GM19455 (cell line): ENCODE measurements at regions not wholly inside any gene's neighbourhood (a gene's known extent, or its start where the extent isn't known, plus 50 kb on each side); places are given as distances from the start of the nearest gene placed in this dataset.

Experiments used
- ATAC-seq: cut with Tn5 transposase; IDR thresholded peaks from one replicate; pipeline ENCODE4 v1.9.1; 2021; ENCODE audit not compliant: unreplicated experiment

GRCh38 chr4:115376866-115377265, 263.4 kb upstream of the NDST4 start:
- no peak for ATAC-seq

- no peak for ATAC-seq
Observed at GRCh38 chr4:115374621-115375020, 261.2 kb upstream of the NDST4 start.

- ATAC-seq: no peak
Observed at GRCh38 chr4:115370490-115370889, 257.1 kb upstream of the NDST4 start.

- no peak for ATAC-seq
Observed at GRCh38 chr4:115370012-115370411, 256.6 kb upstream of the NDST4 start.

- ATAC-seq: no peak
Observed at GRCh38 chr4:115366390-115366789, 253.0 kb upstream of the NDST4 start.

- no peak for ATAC-seq
Observed at GRCh38 chr4:115365185-115365584, 251.8 kb upstream of the NDST4 start.

- no peak for ATAC-seq
Observed at GRCh38 chr4:115361781-115362180, 248.4 kb upstream of the NDST4 start.

- ATAC-seq: no peak
Observed at GRCh38 chr4:115360431-115360830, 247.0 kb upstream of the NDST4 start.

GRCh38 chr4:115357776-115358175, 244.4 kb upstream of the NDST4 start:
- ATAC-seq: no peak

GRCh38 chr4:115356176-115356575, 242.8 kb upstream of the NDST4 start:
- no peak for ATAC-seq

GRCh38 chr4:115355329-115355728, 241.9 kb upstream of the NDST4 start:
- ATAC-seq: no peak

- no peak for ATAC-seq
Observed at GRCh38 chr4:115353370-115353769, 239.9 kb upstream of the NDST4 start.

- no peak for ATAC-seq
Observed at GRCh38 chr4:115343171-115343570, 229.8 kb upstream of the NDST4 start.

- ATAC-seq: no peak
Observed at GRCh38 chr4:115334736-115335411, 221.5 kb upstream of the NDST4 start.

GRCh38 chr4:115332078-115332477, 218.7 kb upstream of the NDST4 start:
- ATAC-seq: no peak

- ATAC-seq: no peak
Observed at GRCh38 chr4:115331241-115331640, 217.8 kb upstream of the NDST4 start.

- no peak for ATAC-seq
Observed at GRCh38 chr4:115325836-115326235, 212.4 kb upstream of the NDST4 start.

- no peak for ATAC-seq
Observed at GRCh38 chr4:115323106-115323707, 209.8 kb upstream of the NDST4 start.

- no peak for ATAC-seq
Observed at GRCh38 chr4:115315182-115315581, 201.8 kb upstream of the NDST4 start.

GRCh38 chr4:115310641-115311040, 197.2 kb upstream of the NDST4 start:
- ATAC-seq: no peak

- no peak for ATAC-seq
Observed at GRCh38 chr4:115294717-115295116, 181.3 kb upstream of the NDST4 start.

GRCh38 chr4:115293093-115293462, 179.7 kb upstream of the NDST4 start:
- ATAC-seq: no peak
